Fibroblast of lung (primary cell): ENCODE measurements at regions not wholly inside any gene's neighbourhood (a gene's known extent, or its start where the extent isn't known, plus 50 kb on each side); places are given as distances from the start of the nearest gene placed in this dataset.

Experiments used
- EZH2 ChIP-seq: IDR thresholded peaks from 2 replicates; pipeline ENCODE4 v1.5.1; 2012; ENCODE audit warnings: low read length, control low read depth, mild to moderate bottlenecking; ENCODE audit errors: missing control alignments
- TF ChIP-seq, protein P1 (sequence below), 2 donors: IDR thresholded peaks in 1 of 2; conservative IDR thresholded peaks in 1 of 2; 1 replicate in 1 of 2; 2 replicates in 1 of 2; pipeline ENCODE4 v1.5.1; 2011 to 2012; ENCODE audit warnings: low read length in 2 of 2, control low read depth in 1 of 2, inconsistent platforms in 1 of 2, low read depth in 1 of 2, mild to moderate bottlenecking in 1 of 2

DNA sequence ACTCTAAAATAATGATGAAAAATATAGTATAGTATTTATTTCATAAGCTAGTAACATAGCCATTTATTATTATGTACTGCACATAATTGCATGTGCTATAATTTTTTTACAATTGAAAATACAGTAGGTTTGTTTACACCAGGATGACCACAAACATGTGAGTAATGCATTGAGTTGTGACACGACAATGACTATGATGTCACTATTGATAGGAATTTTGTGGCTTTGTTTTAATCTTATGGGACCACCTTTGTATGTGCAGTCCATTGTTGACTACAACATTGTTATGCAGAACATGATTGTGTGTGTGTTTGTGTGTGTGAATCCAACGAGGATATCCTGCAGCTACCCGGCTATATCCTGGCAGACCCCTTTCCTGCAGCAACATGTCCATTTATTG, 372.2 kb upstream of the MCTP2 start:
- TF ChIP-seq, protein P1, sequence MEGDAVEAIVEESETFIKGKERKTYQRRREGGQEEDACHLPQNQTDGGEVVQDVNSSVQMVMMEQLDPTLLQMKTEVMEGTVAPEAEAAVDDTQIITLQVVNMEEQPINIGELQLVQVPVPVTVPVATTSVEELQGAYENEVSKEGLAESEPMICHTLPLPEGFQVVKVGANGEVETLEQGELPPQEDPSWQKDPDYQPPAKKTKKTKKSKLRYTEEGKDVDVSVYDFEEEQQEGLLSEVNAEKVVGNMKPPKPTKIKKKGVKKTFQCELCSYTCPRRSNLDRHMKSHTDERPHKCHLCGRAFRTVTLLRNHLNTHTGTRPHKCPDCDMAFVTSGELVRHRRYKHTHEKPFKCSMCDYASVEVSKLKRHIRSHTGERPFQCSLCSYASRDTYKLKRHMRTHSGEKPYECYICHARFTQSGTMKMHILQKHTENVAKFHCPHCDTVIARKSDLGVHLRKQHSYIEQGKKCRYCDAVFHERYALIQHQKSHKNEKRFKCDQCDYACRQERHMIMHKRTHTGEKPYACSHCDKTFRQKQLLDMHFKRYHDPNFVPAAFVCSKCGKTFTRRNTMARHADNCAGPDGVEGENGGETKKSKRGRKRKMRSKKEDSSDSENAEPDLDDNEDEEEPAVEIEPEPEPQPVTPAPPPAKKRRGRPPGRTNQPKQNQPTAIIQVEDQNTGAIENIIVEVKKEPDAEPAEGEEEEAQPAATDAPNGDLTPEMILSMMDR (conservative IDR thresholded peaks at IDR 0.05 in 1 of 2, IDR thresholded peaks at IDR 0.05 in 1 of 2; ENCODE audit: low read depth in 1 of 2, low read length in 2 of 2) = no peak
- TF ChIP-seq EZH2 = no peak
